ENCODE measurements at regions not wholly inside any gene's neighbourhood (a gene's known extent, or its start where the extent isn't known, plus 50 kb on each side); places are given as distances from the start of the nearest gene placed in this dataset.
"Not testable (repeated sequence)": the region's sequence is repeated elsewhere in the genome, so short reads cannot be mapped to it uniquely, and the experiment has no call there.

DNA sequence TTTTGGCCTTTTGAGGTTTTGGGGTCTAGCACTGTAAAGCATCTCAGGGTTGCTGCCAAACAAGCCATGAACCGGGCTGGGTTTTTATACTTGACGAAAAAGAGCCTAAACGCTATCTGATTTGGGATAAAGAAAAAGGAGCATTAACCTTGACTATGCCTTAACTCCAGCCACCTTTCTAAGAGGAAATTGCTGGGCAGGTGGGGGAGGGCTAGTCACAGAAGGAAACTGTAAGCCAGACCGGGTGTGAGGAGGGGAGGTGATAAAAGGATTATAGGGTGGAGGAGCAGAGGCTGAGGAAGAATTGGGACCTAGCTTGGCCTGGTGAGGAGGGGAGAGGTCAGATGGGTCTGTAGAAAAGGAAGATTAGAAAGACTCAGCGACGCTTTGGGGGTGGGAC lies 335.2 kb upstream of the HTR1E start:
- DNase-seq = not testable (repeated sequence)

GRCh38 chr6:86598969-86599368 lies 338.4 kb upstream of the HTR1E start:
- not testable (repeated sequence) for DNase-seq

- DNase-seq = no peak
Measured at GRCh38 chr6:86595641-86596040, 341.7 kb upstream of the HTR1E start.

GRCh38 chr6:86586195-86586594 lies 351.1 kb upstream of the HTR1E start:
- no peak for DNase-seq

DNA sequence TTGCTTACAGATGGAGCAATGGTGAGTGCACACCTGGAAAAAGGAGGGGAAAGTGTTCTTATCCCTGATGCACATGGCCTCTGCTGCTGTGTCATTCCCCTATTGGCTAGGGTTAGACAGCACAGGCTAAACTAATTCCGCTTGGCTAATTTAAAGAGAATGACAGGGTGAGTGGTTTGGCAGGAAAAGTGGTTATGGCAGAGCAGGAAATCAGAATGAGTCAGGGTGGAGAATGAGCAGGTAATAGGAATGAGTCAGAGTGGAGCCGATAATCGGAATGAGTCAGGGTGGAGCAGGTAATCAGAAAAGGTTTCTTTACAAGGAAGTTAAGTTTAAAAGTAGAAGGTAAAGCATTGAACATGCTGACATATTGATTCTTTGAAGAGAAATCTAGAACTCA lies 355.5 kb upstream of the HTR1E start:
- DNase-seq = no peak

DNA sequence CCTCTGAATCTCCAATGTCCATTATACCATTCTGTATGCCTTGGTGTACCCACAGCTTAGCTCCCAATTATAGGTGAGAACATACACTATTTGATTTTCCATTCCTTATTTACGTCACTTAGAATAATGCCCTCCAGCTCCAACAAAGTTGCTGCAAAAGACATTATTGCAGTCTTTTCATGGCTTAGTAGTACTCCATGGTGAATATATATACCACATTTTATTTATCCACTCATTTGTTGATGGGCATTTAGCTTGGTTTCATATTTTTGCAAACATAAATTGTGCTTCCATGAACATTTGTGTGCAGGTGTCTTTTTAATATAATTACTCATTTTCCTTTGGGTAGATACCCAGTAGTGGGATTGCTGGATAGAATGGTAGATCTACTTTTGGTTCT lies 374.1 kb upstream of the HTR1E start:
- DNase-seq = no peak

GRCh38 chr6:86558318-86558717 lies 379.0 kb upstream of the HTR1E start:
- DNase-seq = no peak

DNA sequence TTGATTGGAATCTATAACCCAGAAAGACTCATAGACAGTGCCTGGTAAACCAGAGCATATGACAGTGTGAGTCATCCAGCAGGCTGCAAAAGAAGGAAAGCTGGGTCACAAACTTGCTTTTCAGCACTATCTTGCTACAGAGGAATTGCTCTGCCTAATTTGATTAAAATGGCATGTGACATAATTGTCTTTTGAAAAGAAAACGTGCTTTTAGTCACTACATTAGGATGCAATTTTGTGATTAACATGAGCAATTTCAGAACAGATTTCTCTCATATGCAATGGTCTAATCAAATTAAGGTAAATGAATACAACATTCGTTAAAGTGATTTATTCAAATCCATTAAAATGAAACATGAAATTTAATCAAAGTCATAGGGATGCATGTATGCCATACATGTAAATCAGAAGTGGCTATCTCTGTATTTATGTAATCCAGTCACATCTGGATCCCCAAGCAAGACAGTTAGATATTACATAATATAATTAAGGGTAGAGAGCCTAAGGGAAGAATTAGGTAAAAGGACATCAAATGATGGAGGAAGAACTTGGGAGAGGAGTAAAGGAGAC lies 400.0 kb upstream of the HTR1E start:
- no peak for DNase-seq

- no peak for DNase-seq
Measured at GRCh38 chr6:86536121-86536520, 401.2 kb upstream of the HTR1E start.

- DNase-seq = no peak
Measured at GRCh38 chr6:86535100-86535499, 402.2 kb upstream of the HTR1E start.

GRCh38 chr6:86529635-86530034 lies 407.7 kb upstream of the HTR1E start:
- no peak for DNase-seq

GRCh38 chr6:86526238-86526637 lies 411.1 kb upstream of the HTR1E start:
- DNase-seq = no peak

- DNase-seq = no peak
Measured at GRCh38 chr6:86516087-86516486, 421.2 kb upstream of the HTR1E start.

DNA sequence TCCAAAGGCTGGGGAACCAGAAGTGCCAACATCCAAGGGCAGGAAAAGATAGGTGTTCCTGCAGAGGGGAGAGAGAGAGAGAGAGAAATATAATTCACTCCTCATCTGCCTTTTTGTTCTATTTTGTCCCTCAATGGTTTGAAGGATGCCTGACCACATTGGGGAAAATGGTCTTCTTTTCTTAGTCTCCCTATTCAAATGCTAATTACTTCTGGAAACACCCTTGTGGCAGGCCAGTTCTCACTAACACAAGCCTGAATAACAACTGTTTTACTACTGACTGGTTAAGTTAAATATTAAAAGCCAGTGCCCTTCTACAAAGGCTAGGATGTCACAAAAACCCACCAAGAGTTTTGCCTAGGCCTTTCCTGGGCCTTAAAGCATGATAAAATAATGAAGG lies 425.4 kb upstream of the HTR1E start:
- no peak for DNase-seq

GRCh38 chr6:86508230-86508629 lies 429.1 kb upstream of the HTR1E start:
- no peak for DNase-seq

DNA sequence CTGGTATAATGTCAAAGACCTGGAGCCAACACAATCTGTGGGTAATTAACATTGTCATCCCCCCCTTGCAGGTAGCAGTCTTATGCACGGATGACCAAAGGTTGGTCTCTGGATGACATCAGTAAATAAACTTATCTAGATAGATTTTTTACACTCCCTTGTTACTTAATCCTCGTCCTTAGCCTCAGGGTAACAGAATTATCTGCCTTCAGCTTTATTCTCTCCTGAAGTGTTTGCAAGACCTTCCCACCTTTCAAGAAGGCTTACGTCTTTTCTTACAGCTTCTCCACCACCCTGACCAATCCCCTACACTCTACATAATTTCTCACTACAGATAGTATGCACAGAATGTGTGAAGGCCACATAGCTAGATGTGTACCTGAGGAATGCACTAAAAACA lies 434.8 kb upstream of the HTR1E start:
- DNase-seq = no peak

DNA sequence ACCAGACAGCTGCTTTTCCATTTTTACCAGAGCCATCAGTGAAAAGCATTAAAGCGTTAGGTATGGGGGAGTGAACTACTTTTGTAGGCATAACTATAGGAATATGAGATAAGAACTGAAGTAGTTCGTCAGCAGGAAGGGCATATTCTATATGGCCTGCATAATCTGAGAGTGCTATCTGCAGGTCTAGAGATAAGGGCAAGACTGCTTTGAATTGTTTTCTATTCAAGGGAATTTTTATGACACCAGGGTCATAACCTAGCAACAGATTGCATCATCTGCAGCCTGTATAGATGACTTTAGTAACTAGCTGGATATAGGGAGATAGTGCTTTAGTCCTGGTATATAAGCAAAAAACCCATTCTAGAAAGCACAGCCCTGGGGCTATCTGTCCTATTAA lies 437.3 kb upstream of the HTR1E start:
- no peak for DNase-seq

GRCh38 chr6:86489042-86489441 lies 448.3 kb upstream of the HTR1E start:
- DNase-seq = not testable (repeated sequence)

DNA sequence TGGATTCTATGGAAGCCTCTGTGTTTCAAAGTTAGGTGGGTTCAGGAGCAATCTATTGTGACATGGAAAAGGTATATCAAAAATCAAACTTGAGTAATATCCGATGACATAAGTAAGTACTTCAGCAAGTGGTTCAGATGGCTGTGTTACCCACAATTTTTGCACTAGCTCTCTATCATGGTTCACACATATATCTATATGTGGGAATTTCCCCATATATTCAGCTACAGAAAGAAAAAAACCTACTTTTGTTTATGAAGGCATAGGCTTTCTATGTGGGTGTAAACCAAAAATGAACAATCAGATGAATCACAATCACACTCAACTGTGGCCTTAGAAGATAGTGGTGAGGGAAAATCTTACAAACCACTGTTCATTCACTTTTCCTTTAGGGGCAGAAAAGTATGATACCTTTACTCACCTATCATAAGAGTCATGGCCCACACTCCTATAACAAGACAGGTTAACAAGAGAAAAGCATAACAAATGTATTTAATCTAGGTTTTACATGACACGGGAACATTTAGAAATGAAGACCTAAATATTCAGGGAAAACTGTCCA lies 449.6 kb upstream of the HTR1E start:
- no peak for DNase-seq

GRCh38 chr6:86478316-86478715 lies 459.0 kb upstream of the HTR1E start:
- not testable (repeated sequence) for DNase-seq

DNA sequence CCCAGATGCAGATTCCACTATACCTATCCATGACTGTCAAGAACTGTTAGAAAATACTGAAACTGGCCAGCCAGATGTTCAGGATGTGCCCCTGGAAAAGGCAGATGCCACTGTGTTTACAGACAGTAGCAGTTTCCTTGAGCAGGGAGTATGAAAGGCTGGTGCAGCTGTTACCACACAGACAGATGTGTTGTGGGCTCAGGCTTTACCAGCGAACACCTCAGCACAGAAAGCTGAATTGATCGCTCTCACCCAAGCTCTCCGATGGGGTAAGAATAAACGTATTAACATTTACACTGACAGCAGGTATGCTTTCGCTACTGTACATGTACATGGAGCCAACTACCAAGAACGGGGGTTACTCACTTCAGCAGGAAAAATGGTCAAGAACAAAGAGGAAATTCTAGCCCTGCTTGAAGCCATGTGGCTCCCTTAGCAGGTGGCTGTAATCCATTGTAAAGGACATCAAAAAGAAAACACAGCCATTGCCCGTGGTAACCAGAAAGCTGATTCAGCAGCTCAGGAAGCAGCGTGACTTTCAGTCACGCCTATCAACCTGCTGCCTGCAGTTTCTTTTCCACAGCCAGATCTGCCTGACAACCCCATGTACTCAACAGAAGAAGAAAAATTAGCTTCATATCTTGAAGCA lies 459.7 kb upstream of the HTR1E start:
- DNase-seq = no peak

DNA sequence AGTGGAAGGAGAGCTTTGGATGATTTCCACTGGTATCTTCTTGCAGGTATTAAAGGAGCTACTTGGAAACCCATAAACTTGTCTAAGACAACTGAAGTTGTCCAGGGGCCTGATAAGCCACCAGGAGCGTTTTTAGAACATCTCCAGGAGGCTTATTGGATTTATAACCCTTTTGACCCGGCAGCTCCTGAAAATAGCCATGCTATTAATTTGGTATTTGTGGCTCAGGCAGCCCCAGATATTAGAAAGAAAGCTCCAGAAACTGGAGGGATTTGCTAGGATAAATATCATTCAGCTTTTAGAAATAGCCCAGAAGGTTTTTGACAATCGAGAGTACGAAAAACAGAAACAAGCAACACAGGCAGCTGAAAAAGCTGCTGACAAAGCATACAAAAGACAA lies 461.0 kb upstream of the HTR1E start:
- no peak for DNase-seq

- DNase-seq = no peak
Measured at GRCh38 chr6:86474081-86474480, 463.2 kb upstream of the HTR1E start.

GRCh38 chr6:86471791-86472190 lies 465.5 kb upstream of the HTR1E start:
- no peak for DNase-seq

- no peak for DNase-seq
Measured at GRCh38 chr6:86459978-86460377, 477.4 kb upstream of the HTR1E start.

Data from NCI-H446 (cell line).